OCI-LY1 (cell line): ENCODE measurements at regions not wholly inside any gene's neighbourhood (a gene's known extent, or its start where the extent isn't known, plus 50 kb on each side); places are given as distances from the start of the nearest gene placed in this dataset.

Source experiments
- H2AFZ ChIP-seq: fragments of 200-600 bp; sonication (generic), shearing (Covaris generic); 2 replicates; pipeline ENCODE4 v1.6.0; 2014; ENCODE audit warnings: antibody characterized with exemption, mild to moderate bottlenecking, low read length
- H3F3A ChIP-seq: fragments of 200-600 bp; sonication (generic), shearing (Covaris generic); 2 replicates; pipeline ENCODE4 v1.6.0; 2014; ENCODE audit warnings: mild to moderate bottlenecking, antibody characterized with exemption, low read length, moderate library complexity; ENCODE audit not compliant: insufficient read depth
- H3K27ac ChIP-seq: fragments of 200-600 bp; sonication (generic); 2 replicates; pipeline ENCODE4 v1.5.1; 2014; ENCODE audit warnings: low read length, mixed run types, mild to moderate bottlenecking, low read depth; ENCODE audit not compliant: poor library complexity, severe bottlenecking
- H3K27me3 ChIP-seq: fragments of 200-600 bp; sonication (generic); 2 replicates; pipeline ENCODE4 v1.6.0; 2014; ENCODE audit warnings: antibody characterized with exemption, mild to moderate bottlenecking, low read length, moderate library complexity; ENCODE audit not compliant: insufficient read depth
- H3K36me3 ChIP-seq: fragments of 200-600 bp; sonication (generic); 2 replicates; pipeline ENCODE4 v1.6.1; 2014; ENCODE audit warnings: mild to moderate bottlenecking, antibody characterized with exemption, low read length, moderate library complexity, mixed read lengths; ENCODE audit not compliant: insufficient read depth
- H3K4me1 ChIP-seq: fragments of 200-600 bp; sonication (generic); 2 replicates; pipeline ENCODE4 v1.5.1; 2014; ENCODE audit warnings: mild to moderate bottlenecking, low read length, moderate library complexity; ENCODE audit not compliant: insufficient read depth, severe bottlenecking
- H3K4me2 ChIP-seq: fragments of 200-600 bp; sonication (generic), shearing (Covaris generic); 2 replicates; pipeline ENCODE4 v1.6.1; 2014; ENCODE audit warnings: low read length
- H3K4me3 ChIP-seq: fragments of 200-600 bp; sonication (generic); 2 replicates; pipeline ENCODE4 v1.5.1; 2014; ENCODE audit warnings: low read length, low read depth, mild to moderate bottlenecking, mixed read lengths; ENCODE audit not compliant: poor library complexity, severe bottlenecking
- H3K79me2 ChIP-seq: fragments of 200-600 bp; shearing (Covaris generic); 2 replicates; pipeline ENCODE4 v1.6.1; 2016; ENCODE audit warnings: mixed run types, low read length, mixed read lengths; ENCODE audit not compliant: insufficient read depth
- H3K9ac ChIP-seq: fragments of 200-600 bp; sonication (generic), shearing (Covaris generic); 2 replicates; pipeline ENCODE4 v1.6.1; 2014; ENCODE audit warnings: mild to moderate bottlenecking, low read length, mixed read lengths
- H3K9me2 ChIP-seq: fragments of 200-600 bp; sonication (generic), shearing (Covaris generic); 2 replicates; pipeline ENCODE4 v1.6.1; 2014; ENCODE audit warnings: low read depth, mild to moderate bottlenecking, low read length, mixed read lengths
- H3K9me3 ChIP-seq: fragments of 200-600 bp; shearing (Covaris generic); 2 replicates; pipeline ENCODE4 v1.6.1; 2014; ENCODE audit warnings: low read length, mixed read lengths
- H4K20me1 ChIP-seq: fragments of 200-600 bp; sonication (generic), shearing (Covaris generic); 2 replicates; pipeline ENCODE4 v1.6.0; 2016; ENCODE audit warnings: mild to moderate bottlenecking, low read length; ENCODE audit not compliant: insufficient read depth
- EZH2 ChIP-seq: fragments of 200-600 bp; sonication (generic), shearing (Covaris generic); IDR thresholded peaks from 2 replicates; pipeline ENCODE4 v1.8.0; 2017; ENCODE audit warnings: borderline replicate concordance, mixed run types, mild to moderate bottlenecking, antibody characterized with exemption, low read length, moderate library complexity, mixed read lengths
- TF ChIP-seq, protein P1 (sequence below): fragments of 200-600 bp; sonication (generic), shearing (Covaris generic); IDR thresholded peaks from 2 replicates; pipeline ENCODE4 v1.5.1; 2017; ENCODE audit warnings: mild to moderate bottlenecking, antibody characterized with exemption, low read length, moderate library complexity, mixed read lengths

DNA sequence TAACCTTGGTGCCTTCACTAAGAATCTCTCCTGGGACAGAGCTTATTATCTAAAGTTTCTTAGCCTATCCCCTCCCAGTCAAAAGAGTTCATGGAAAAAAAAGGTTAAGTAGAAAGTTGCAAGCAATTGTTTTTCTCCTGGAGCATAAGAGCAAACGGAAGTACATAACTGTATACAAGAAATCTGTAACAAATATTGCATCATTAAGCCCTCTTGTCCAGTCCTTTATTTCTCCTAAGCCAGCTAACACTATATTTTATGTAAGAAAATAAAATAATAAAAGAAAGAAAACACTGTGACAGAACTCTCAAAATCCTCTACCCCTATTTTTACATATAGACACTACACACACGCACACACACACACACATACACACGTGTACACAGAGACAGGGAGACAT is 255.3 kb downstream of the NAF1 start:
- H3K36me3 ChIP-seq, result no peaks in the 10 kb centered on the region
- H3K4me3 ChIP-seq, result no peak overlapping the region
- no peaks in the 10 kb centered on the region for H3K4me1 ChIP-seq
- H3K9ac ChIP-seq, result no peak overlapping the region
- H2AFZ ChIP-seq, result no peak overlapping the region
- H3K9me3 ChIP-seq, result no peaks in the 10 kb centered on the region
- TF ChIP-seq EZH2, result no peak
- TF ChIP-seq, protein P1, sequence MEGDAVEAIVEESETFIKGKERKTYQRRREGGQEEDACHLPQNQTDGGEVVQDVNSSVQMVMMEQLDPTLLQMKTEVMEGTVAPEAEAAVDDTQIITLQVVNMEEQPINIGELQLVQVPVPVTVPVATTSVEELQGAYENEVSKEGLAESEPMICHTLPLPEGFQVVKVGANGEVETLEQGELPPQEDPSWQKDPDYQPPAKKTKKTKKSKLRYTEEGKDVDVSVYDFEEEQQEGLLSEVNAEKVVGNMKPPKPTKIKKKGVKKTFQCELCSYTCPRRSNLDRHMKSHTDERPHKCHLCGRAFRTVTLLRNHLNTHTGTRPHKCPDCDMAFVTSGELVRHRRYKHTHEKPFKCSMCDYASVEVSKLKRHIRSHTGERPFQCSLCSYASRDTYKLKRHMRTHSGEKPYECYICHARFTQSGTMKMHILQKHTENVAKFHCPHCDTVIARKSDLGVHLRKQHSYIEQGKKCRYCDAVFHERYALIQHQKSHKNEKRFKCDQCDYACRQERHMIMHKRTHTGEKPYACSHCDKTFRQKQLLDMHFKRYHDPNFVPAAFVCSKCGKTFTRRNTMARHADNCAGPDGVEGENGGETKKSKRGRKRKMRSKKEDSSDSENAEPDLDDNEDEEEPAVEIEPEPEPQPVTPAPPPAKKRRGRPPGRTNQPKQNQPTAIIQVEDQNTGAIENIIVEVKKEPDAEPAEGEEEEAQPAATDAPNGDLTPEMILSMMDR, result no peak
- no peak overlapping the region for H3K27ac ChIP-seq
- H4K20me1 ChIP-seq, result no peaks in the 10 kb centered on the region
- no peaks in the 10 kb centered on the region for H3K9me2 ChIP-seq
- no peak overlapping the region for H3K4me2 ChIP-seq
- no peaks in the 10 kb centered on the region for H3K27me3 ChIP-seq
- no peaks in the 10 kb centered on the region for H3K79me2 ChIP-seq
- no peaks in the 10 kb centered on the region for H3F3A ChIP-seq

DNA sequence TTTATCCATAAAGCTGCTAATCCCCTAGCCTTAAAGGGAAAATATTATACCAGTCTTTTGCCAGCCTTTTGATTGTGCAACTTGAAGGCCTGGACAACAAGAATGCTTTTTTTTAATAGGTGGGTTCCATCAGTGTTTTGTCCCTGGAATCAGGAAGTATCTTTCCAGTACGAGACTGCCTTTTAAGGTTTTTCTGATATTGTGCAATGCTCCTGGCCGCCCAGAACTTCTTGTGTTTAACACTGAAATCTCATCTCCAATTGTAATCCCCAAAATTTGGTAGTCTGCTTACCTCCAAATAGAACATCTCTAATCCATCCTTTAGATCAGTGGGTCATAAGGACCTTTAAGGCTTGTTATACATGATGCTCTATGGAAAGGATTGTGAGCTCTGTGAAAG is 256.7 kb downstream of the NAF1 start:
- H2AFZ ChIP-seq, result no peak overlapping the region
- no peaks in the 10 kb centered on the region for H3F3A ChIP-seq
- no peak overlapping the region for H3K4me2 ChIP-seq
- no peaks in the 10 kb centered on the region for H3K4me1 ChIP-seq
- H3K27me3 ChIP-seq, result no peaks in the 10 kb centered on the region
- H3K36me3 ChIP-seq, result no peaks in the 10 kb centered on the region
- no peak overlapping the region for H3K9ac ChIP-seq
- H4K20me1 ChIP-seq, result no peaks in the 10 kb centered on the region
- no peak overlapping the region for H3K4me3 ChIP-seq
- H3K9me3 ChIP-seq, result no peaks in the 10 kb centered on the region
- H3K27ac ChIP-seq, result no peak overlapping the region
- no peaks in the 10 kb centered on the region for H3K9me2 ChIP-seq
- H3K79me2 ChIP-seq, result no peaks in the 10 kb centered on the region
- TF ChIP-seq, protein P1, result no peak
- TF ChIP-seq EZH2, result no peak

- no peaks in the 10 kb centered on the region for H4K20me1 ChIP-seq
- no peaks in the 10 kb centered on the region for H3F3A ChIP-seq
- no peak overlapping the region for H3K4me2 ChIP-seq
- TF ChIP-seq, protein P1, result no peak
- TF ChIP-seq EZH2, result no peak
- H3K9ac ChIP-seq, result no peak overlapping the region
- no peak overlapping the region for H3K27ac ChIP-seq
- no peak overlapping the region for H2AFZ ChIP-seq
- H3K4me3 ChIP-seq, result no peak overlapping the region
- H3K27me3 ChIP-seq, result no peaks in the 10 kb centered on the region
- H3K36me3 ChIP-seq, result no peaks in the 10 kb centered on the region
- no peaks in the 10 kb centered on the region for H3K9me3 ChIP-seq
- H3K79me2 ChIP-seq, result no peaks in the 10 kb centered on the region
- H3K4me1 ChIP-seq, result no peaks in the 10 kb centered on the region
- no peaks in the 10 kb centered on the region for H3K9me2 ChIP-seq
These were observed 272.3 kb downstream of the NAF1 start for GRCh38 chr4:162894387-162894786.
